NCI-H526 treated with DMSO at 0.1 percent for 48 hours (cell line): ENCODE measurements at regions not wholly inside any gene's neighbourhood (a gene's known extent, or its start where the extent isn't known, plus 50 kb on each side); places are given as distances from the start of the nearest gene placed in this dataset.

ENCODE experiments used
- DNase-seq: peaks from one replicate; lab custom pipeline; 2025; lab: John Stamatoyannopoulos, UW

- no peak for DNase-seq
Measured at GRCh38 chr3:159534496-159534895, 454.1 kb upstream of the IL12A start.

DNA sequence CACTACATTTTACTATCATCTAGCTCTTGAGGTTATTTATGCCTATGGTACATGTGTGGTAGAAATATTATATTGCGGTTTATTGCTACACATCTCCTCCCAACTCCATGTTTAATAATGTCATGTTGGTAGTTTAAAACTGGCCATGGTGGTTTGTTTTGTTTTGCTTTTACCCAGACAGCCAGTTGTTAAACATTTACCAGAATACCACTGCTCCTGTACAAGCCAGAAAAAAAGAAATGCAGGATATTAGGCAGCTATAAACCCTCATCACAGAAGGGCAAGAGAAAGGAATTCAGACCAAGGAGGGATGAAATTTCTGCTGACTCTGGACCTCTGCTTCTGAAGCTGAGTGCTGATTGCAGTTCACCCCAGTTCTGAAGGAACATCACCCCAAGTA is 451.8 kb upstream of the IL12A start:
- DNase-seq, result no peak

DNA sequence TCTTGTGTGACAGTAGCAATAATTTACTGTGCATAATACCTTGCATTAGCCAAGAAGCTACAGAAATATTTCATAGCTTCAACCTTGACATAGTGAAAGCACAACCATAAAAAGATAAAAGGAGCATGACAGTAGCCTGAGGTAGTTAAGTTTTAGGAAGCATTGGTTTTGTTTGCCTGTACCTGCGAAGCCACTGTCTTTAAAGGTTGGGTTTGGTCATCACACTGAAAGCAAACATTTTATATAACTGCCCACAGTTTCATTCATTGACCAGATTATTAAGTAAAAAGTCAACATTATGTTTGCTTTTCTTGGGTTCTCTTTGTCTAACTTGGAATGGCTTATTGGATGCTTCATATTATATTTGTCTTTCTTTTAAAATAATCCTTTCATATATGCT is 450.1 kb upstream of the IL12A start:
- DNase-seq, result no peak

GRCh38 chr3:159540882-159541495 is 447.6 kb upstream of the IL12A start:
- no peak for DNase-seq

DNA sequence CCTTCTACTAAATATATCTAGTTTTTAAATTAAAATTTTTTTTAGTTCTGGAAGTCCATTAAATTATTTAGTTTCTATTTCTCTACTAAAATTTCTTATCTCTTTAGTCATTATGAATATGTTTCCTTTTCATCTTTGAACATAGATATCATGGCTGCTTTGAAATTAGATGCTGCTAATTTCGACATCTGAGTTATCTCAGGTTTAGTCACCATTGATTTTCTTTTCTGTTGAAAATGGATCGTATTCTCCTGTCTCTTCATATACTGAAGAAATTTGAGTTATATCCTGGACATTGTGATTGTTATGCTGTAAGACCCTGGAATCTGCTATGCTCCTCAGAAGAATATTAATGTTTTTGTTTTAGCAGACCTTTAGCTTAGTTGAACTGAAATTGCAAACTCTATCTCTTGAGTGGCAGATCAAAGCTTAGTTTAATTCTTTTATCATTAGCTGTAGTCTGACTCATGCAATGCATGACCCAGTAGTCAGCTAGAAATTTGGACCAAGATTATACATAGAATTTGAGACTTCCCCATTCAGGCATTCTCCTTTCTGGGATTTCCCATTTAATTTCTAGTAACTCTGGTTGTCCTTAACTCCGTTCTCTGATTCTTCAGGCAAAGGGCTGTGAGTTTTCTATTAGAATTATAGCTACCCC is 439.8 kb upstream of the IL12A start:
- no peak for DNase-seq

- no peak for DNase-seq
Measured at GRCh38 chr3:159555205-159555604, 433.4 kb upstream of the IL12A start.

GRCh38 chr3:159559771-159560170 is 428.9 kb upstream of the IL12A start:
- no peak for DNase-seq

- no peak for DNase-seq
Measured at GRCh38 chr3:159560214-159560979, 428.2 kb upstream of the IL12A start.

DNA sequence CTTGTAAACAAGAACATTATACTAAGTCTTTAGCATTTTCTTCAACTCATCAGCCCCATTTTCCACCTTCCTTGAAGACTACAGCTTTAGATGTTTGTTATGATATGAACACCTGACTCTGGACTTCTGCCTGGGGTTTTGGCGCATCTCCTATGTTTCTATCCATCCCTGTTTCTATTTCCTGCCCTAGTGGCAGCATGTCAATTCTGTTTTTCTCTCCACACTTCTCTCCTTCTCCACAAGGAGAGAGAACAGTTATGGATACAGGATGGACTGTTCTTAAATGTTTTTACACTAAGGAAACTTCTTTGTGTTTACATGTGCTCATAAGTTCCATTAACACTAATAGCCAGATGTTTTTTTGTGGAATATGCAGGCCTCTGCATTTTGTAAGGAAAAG is 423.3 kb upstream of the IL12A start:
- DNase-seq, result no peak

GRCh38 chr3:159583662-159584061 is 405.0 kb upstream of the IL12A start:
- no peak for DNase-seq

GRCh38 chr3:159584421-159584820 is 404.2 kb upstream of the IL12A start:
- no peak for DNase-seq

GRCh38 chr3:159586571-159587202 is 401.9 kb upstream of the IL12A start:
- DNase-seq, result peak; percentile 28

- DNase-seq, result no peak
Measured at GRCh38 chr3:159593927-159594605, 394.6 kb upstream of the IL12A start.

GRCh38 chr3:159600291-159600690 is 388.3 kb upstream of the IL12A start:
- no peak for DNase-seq

- no peak for DNase-seq
Measured at GRCh38 chr3:159604151-159604581, 384.5 kb upstream of the IL12A start.

DNA sequence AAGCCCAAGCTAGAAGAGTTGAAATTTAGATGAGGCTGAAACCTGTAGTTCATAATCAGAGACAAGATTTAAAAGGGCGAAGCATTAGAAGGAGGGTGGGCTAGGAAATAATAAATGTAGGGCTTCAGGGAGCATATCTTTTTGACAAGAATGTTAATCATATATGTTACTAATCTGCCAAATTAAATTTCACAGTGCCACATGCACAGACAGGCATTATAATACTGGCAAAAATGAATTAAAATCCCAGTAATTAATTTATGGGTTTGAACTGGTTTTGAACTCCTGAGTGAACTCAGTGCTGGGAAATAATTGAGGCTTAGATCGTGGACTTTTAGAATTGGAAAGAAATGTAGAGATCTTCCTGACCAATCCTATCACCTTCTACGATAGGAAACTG is 383.5 kb upstream of the IL12A start:
- DNase-seq, result no peak

GRCh38 chr3:159605776-159606175 is 382.9 kb upstream of the IL12A start:
- no peak for DNase-seq

DNA sequence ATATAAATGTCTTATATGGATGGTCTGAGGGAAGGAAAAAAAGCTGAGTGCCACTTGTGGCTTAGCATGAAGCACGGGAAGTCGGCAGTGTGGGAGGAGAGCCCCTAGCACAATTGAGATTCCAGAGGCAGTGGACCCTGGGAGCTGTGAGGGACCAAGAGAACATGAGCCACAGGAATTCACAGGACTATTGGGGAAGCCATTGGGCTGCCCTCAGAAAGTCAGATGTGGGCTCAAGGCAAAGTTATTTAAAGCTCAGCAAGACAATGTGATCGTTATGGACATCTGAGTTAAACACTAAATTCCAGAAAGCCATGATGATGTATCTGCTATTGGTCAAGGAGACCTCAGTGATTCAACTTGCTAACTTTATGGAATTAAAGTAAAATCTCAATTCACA is 380.8 kb upstream of the IL12A start:
- DNase-seq, result no peak

- DNase-seq, result no peak
Measured at GRCh38 chr3:159608311-159608710, 380.3 kb upstream of the IL12A start.

DNA sequence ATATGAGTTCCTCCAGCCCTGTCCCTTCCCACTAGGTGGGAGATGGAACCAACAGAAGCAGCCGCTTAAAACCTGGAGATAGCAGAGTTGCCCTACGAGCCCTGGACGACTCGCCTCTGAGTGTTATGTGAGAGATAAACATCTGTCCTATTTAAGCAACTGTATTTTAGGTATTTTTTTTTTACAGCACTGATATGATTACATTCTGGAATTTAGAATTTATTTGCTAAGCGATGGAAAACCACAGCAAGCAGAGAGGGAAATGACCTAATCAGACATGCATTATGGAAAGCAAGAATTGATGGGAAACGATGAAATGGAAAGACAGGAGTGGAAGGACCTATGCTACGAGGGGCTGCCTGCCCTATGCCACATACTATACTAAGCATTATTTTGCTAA is 379.0 kb upstream of the IL12A start:
- DNase-seq, result no peak

- DNase-seq, result no peak
Measured at GRCh38 chr3:159616234-159616825, 372.3 kb upstream of the IL12A start.

DNA sequence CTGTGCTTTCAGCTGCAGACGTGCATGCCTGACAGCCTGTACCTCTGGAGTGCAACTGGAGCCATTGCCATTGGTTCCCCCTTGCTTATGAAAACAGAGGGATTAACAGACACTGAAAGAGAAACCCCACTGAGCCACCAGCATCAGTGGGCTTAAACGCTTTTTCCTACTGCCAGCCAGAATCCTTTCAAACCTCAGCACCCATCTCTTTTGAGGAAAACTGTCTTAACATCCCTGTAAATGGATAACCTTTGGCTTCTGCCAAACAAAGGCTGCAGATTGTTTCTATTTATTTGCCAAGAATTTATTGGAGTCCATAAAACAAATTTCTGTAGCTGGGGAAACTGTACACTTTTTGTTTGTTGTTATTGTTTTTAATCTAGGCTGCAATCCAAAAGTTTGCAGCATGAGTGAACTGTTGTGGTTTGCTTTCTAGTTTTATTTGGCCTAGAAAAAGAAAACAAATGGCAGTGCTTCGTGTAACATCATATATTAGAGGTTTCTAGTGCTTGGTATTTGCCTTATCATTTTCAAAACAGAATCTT is 369.2 kb upstream of the IL12A start:
- DNase-seq, result no peak
